Erythroblast (primary cell): ENCODE measurements at regions not wholly inside any gene's neighbourhood (a gene's known extent, or its start where the extent isn't known, plus 50 kb on each side); places are given as distances from the start of the nearest gene placed in this dataset.
A peak's percentile ranks its signal among the peaks of the same experiment; 100 is the strongest.

ENCODE experiments used
- DNase-seq, 2 experiments: peaks; one replicate each; lab custom pipeline; 2025; lab: John Stamatoyannopoulos, UW
- GATA1 ChIP-seq: IDR thresholded peaks from 2 replicates; pipeline ENCODE4 v1.6.1; 2011; ENCODE audit warnings: low read depth, mild to moderate bottlenecking, control low read depth, low read length, moderate library complexity
- POLR2A ChIP-seq: IDR thresholded peaks from 2 replicates; pipeline ENCODE4 v1.6.1; 2011; ENCODE audit warnings: mild to moderate bottlenecking, low read length

DNA sequence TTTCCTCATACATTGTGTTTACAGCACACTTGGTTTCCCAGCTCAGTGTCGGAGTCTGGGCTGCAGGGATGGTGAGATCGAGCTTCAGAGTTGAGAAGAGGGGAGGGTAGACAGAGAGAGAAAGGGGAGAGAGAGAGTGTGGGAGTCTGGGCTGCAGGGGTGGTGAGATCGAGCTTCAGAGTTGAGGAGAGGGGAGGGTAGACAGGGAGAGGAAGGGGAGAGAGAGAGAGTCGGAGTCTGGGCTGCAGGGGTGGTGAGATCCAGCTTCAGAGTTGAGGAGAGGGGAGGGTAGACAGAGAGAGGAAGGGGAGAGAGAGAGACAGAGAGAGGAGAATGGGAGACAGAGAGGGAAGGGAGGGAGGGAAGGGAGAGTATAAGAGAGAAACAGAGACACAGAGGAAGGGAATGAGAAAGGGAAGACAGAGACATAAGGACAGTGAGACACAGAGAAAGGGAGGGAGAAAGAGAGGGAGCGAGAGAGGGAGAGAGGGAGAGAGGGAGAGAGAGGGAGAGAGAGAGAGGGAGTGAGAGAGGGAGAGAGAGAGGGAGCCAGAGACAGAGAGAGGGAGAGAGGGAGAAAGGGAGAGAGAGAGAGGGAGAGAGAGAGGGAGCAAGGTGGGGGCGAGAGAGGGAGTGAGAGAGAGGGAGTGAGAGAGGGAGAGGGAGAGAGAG, 222.7 kb upstream of the GMDS start:
- DNase-seq: no peak
- TF ChIP-seq POLR2A (no peak), GATA1 (no peak)

DNA sequence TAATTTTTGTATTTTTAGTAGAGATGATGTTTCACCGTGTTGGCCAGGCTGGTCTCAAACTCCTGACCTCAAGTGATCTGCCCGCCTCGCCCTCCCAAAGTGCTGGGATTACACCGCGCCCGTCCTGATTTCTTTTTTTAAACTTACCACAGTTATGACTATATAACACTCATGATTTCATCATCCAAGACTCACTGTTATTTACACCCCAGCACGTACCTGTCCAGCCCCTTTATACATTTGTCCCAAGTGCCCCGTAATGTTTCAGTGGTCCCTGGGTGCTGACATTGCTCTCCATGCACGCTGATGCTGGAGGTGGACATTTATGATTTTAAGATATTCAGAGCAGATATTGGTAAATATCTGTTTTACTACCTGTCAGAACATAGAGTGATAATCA, 219.9 kb upstream of the GMDS start:
- no peak for TF ChIP-seq GATA1
- TF ChIP-seq POLR2A: no peak
- no peak for DNase-seq

DNA sequence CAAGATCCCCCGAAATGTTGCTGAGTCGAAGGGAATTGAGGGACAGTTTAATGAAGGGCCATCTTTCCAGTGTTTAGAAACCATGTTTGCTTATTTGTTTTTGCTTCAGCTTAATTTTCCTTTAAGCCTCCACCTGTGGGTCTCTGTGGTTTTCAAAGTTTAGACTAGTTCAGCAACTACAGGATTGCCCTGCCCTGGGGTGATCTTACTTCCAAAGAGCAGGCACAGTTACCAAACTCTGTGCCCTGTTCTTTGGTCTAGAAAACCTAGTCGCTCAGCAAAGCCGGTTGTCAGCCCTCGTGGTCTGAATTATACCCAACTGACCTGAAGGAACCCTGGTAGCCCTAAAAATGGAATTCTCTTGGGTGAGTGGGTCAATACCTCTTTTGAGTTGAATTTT, 219.2 kb upstream of the GMDS start:
- TF ChIP-seq GATA1 (no peak), POLR2A (no peak)
- DNase-seq: no peak

DNA sequence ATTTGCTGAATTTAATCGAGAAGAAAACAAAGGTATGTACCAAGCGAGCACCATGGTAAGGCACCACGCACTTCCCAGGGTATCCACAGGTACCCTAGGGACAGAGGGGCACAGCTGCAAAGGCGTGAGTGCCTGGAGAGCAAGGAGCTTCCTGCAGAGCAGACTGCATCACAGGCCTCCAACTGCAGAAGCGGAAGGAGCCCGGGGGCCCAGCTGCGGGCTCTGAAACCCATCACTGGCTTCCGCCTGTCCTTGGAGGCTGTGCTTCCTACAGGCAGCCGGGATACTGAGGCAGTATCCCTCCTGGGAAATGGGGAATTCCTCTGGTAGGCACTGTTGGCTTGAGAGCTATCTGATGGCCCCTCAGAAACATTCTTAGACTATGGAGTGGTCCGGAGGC, 217.4 kb upstream of the GMDS start:
- DNase-seq: no peak
- TF ChIP-seq GATA1 (no peak), POLR2A (no peak)

DNA sequence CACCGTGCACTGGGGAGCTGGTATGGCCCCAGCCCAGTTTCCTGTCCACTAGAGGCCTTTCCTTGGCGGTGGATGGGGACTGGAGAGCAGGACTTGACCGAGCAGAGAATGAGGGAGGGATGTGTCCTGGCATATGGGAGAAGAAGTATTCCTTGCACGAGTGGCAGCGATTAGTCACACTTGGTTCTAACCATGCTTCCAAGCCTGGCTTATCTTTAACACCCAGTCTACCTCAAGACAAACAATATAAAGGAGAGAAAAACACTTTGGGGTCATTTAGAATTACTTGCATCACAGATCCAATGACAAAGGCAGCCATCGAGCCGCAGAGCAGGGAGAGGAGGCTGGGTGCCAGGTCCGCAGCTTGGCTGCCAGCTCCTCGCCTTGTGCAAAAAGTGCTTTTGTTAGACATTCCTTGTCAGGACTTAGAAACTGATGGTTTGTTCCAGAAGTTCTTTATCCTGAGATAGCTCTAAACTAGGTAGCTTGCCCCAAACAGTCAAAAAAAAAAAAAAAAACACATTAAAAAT, 214.9 kb upstream of the GMDS start:
- no peak for TF ChIP-seq GATA1
- TF ChIP-seq POLR2A: no peak
- no peak for DNase-seq

DNA sequence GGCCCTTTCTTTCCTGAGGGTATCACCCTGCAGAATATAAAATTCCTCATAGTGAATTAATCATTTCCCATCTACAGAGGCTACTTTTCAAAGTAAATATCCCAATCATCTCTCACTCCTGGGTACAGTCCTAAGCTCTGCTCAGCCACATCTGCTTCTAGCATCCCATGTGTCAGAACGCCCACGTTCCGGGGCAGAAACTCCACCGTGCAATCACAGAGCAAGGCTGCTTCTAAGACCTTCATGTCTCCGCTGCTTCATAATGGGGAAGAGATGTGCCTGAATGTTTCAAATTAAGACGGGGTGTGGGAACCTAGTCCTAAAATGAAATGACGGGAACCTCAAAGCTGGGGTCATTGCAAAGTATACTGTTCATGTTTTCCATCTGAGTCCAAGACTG, 208.8 kb upstream of the GMDS start:
- TF ChIP-seq POLR2A (no peak), GATA1 (no peak)
- DNase-seq: no peak

DNA sequence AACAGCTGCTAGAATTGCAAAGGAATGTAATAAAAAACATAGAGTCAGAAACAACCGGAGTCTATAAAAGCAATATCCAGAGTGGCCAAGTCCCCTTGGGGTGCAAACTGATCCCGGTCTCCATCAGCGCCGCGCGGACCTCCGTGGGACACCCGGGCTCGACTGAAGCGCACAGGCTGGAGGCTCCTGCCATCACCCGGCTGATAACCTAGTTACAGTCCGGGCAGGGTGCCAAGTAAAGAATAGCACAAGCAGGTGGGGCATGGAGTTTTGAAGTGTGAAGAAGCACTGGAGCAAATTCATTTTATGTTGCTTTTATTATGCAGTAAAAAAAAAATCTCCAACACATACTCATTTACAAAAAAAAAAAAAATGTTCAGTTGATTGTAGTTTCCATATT, 205.1 kb upstream of the GMDS start:
- DNase-seq: no peak
- no peak for TF ChIP-seq GATA1
- TF ChIP-seq POLR2A: no peak

DNA sequence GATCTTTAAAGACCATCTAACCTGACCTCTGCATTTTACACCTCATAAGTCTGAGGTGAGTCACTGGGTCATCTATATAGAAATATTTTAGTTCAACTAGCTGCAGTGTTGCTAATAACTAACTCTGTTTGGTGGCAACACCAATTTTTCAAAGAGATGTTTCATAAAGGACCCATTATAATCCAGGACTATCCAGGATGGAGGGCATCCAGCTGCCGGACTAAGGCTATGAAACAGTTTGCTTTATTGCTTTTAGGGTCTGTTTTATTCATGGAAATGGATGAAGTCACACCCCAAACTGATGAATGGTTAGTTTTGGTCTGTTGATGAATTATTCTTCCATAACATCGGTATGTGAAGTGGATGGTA, 204.2 kb upstream of the GMDS start:
- no peak for DNase-seq
- TF ChIP-seq GATA1 (no peak), POLR2A (no peak)

DNA sequence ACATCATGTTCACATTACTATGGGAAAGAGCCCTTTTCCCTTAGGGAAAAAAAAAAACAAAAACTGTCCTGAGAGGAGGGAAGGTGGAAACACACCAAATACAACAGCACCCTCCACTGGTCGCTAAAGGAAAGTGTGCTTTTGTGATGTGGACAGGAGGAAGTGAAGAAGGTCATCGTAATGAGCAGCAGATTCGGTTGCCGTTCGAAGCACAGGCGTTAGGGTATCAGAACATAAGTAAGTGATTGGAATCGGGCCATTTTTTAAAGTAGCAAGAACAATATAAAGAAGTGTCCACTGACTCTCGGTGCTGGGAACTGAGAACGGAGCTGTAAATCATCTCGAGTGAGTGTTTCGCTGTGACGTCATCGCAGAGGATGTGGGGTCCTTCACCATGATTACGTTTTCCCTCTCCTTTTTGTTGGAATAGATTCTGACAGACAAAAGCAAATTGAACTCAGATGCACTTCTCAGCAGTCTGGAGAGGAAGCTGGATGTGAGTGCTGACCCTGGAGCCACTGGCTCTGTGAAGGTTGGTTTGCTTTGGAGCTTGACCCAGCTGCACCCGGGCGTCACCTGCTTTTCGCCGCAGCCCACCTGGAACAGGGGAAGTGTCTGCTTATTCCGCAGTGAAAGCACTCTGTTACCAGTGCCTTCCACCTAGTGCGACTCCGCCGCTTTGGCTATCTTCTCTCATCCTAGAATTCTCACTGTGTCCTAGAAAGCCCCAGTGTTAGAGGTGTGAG, 203.6 kb upstream of the GMDS start:
- no peak for TF ChIP-seq GATA1
- TF ChIP-seq POLR2A: no peak
- DNase-seq: peak; percentile 45 to 66

DNA sequence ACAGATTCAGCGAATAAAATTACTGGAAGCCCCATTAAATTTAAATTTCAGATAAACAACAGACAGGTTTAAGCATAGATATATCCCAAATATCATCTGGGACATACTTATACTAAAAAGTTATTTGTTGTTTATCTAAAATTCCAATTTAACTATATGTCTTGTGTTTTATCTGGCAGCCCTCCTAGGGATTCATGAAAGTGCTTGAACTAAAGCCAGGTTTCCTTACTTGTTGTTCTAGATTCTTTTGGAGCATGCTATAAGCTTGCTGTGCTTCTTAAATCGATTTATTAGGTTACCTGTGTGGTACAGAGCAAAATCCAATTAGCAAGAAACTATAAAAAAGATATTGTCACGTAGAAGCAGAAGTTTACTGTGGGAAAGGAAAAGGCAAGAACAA, 202.5 kb upstream of the GMDS start:
- no peak for DNase-seq
- no peak for TF ChIP-seq POLR2A

DNA sequence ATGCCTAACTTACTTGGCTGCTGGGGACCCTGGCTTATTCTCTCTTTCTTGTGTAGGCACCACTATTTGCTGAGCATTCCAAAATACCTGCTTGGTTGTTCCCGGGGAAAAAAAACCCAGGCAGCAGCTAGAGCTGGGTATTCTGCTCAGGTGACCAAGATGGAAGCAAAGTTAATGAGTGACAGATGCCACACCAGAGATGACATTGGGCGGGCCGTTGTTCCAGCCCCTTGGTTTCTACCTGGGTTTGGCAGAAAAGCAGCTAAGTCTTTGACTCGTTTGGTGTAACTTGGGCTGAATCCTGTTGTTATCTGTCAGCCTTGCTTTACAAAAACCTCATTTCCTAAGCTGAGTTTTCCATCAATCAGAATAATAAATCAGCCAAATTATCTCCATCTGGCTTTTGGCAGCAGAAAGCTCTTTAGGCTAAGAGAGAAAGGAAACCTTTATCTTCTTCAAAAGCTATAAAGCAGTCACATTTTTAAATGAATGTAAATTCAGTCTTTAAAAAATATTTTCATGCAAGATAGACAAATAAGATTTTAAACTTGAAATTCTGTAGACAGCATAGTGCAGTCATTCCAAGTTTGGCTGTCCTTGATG, 202.0 kb upstream of the GMDS start:
- TF ChIP-seq GATA1 (no peak), POLR2A (no peak)
- DNase-seq: no peak

DNA sequence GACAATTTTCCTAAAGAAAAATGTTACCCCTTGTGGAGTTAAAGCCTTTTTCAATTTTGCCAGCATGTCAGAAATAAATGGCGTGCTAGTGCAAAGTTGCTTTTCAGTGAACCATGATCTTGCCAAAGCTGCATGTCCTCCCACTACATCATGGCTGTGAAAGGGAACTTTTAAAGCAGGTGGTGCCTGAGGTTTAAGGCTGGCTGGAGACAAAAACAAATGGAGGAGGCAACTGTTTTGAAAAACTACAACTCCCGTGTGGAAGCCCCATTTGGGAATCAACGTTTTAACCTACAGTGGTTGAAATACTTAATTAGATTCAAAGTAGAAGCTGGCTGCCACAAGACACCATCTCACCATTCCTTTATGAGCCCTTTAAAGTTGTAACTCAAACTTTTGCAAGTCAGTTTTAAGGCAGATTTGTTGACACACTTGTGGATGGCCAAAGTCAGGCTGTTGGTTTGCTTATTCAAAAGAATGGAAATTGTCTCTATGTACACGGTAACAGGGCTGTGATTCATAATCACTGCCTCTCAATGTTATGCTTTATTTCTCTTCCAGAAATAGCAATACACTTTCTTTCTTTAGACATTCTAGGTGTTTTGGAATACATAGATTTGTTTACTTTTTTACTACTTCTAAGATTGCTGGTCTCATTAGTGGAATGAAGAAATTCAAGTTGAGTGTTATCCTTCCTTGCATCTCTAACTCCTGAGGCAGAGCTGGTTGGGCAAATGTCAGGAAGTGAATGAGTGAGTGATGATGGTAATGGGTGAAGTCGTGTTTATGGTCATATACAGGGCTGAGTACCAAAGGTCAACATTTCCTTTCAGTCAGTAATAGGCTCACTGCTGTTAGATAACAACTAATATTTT, 196.4 kb upstream of the GMDS start:
- DNase-seq: no peak

DNA sequence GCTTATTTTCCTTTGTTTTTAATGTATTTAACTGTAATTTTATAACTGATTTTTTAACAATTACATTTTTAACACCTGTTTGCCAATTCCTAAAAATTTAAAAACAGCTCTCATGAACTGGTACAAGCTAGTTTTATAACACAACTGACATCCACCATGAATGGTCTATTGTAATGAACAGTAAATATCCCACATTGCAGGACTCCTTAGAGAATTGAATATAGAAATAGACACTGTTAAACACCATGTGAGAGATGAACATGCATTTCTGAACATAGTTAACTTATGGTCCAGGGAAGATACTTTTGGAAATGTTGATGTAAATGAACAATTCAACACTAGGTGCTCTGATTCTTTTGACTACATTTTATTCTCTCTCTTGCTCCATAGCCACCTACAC, 195.1 kb upstream of the GMDS start:
- no peak for DNase-seq
- TF ChIP-seq GATA1 (no peak), POLR2A (no peak)

More for the DNA sequence above, 196.4 kb upstream of the GMDS start:
- TF ChIP-seq GATA1: no peak
- no peak for TF ChIP-seq POLR2A
